ENCODE measurements at regions not wholly inside any gene's neighbourhood (a gene's known extent, or its start where the extent isn't known, plus 50 kb on each side); places are given as distances from the start of the nearest gene placed in this dataset.
"Not testable (repeated sequence)": the region's sequence is repeated elsewhere in the genome, so short reads cannot be mapped to it uniquely, and the experiment has no call there.

GRCh38 chr9:26664087-26664773, 228.4 kb downstream of the CAAP1 start:
- DNase-seq: not testable (repeated sequence)

GRCh38 chr9:26662476-26662875, 230.1 kb downstream of the CAAP1 start:
- no peak for DNase-seq

- DNase-seq: no peak
These were observed 234.1 kb downstream of the CAAP1 start for GRCh38 chr9:26658476-26658875.

GRCh38 chr9:26657958-26658357, 234.6 kb downstream of the CAAP1 start:
- no peak for DNase-seq

- DNase-seq: no peak
These were observed 236.4 kb downstream of the CAAP1 start for GRCh38 chr9:26656003-26656870.

GRCh38 chr9:26655166-26655565, 237.4 kb downstream of the CAAP1 start:
- DNase-seq: no peak

GRCh38 chr9:26650325-26650724, 242.3 kb downstream of the CAAP1 start:
- DNase-seq: no peak

GRCh38 chr9:26643826-26644225, 248.8 kb downstream of the CAAP1 start:
- no peak for DNase-seq

- no peak for DNase-seq
These were observed 252.8 kb downstream of the CAAP1 start for GRCh38 chr9:26639761-26640160.

- no peak for DNase-seq
These were observed 255.5 kb downstream of the CAAP1 start for GRCh38 chr9:26637101-26637500.

GRCh38 chr9:26613851-26614350, 278.7 kb downstream of the CAAP1 start:
- not testable (repeated sequence) for DNase-seq

- DNase-seq: no peak
These were observed 280.4 kb downstream of the CAAP1 start for GRCh38 chr9:26612211-26612610.

GRCh38 chr9:26606756-26607155, 285.8 kb downstream of the CAAP1 start:
- no peak for DNase-seq

- no peak for DNase-seq
These were observed 287.2 kb downstream of the CAAP1 start for GRCh38 chr9:26605367-26605766.

GRCh38 chr9:26604076-26604662, 288.4 kb downstream of the CAAP1 start:
- no peak for DNase-seq

GRCh38 chr9:26603617-26604016, 289.0 kb downstream of the CAAP1 start:
- no peak for DNase-seq

GRCh38 chr9:26597542-26598149, 295.0 kb downstream of the CAAP1 start:
- no peak for DNase-seq

- DNase-seq: no peak
These were observed 313.5 kb downstream of the CAAP1 start for GRCh38 chr9:26579056-26579455.

GRCh38 chr9:26574898-26575440, 317.6 kb downstream of the CAAP1 start:
- no peak for DNase-seq

GRCh38 chr9:26574256-26574655, 318.3 kb downstream of the CAAP1 start:
- DNase-seq: no peak

- no peak for DNase-seq
These were observed 324.6 kb downstream of the CAAP1 start for GRCh38 chr9:26567976-26568375.

GRCh38 chr9:26566141-26566540, 326.5 kb downstream of the CAAP1 start:
- no peak for DNase-seq

- DNase-seq: no peak
These were observed 327.5 kb downstream of the CAAP1 start for GRCh38 chr9:26565118-26565517.

Data from CD4-positive, alpha-beta T cell treated with Interleukin-1 beta for 1 hour (primary cell).